PC-9 (cell line): ENCODE measurements at regions not wholly inside any gene's neighbourhood (a gene's known extent, or its start where the extent isn't known, plus 50 kb on each side); places are given as distances from the start of the nearest gene placed in this dataset.
A peak's percentile ranks its signal among the peaks of the same experiment; 100 is the strongest.

Experiments
- BruUV-seq: library from RNA; stranded (reverse); fragments of 400-500 nt; replicated peaks from 2 replicates; lab custom pipeline; 2021; lab: Mats Ljungman, UMichigan
- CTCF ChIA-PET: fragments of 300-600 bp; sonication (Branson Sonifier 250); formaldehyde crosslinking; loops from one replicate; lab custom pipeline; 2022; ENCODE audit warnings: antibody characterized with exemption; lab: Charles Lee
- POLR2A ChIA-PET: fragments of 300-600 bp; sonication (Branson Sonifier 250); formaldehyde crosslinking; loops from one replicate; lab custom pipeline; 2022; ENCODE audit warnings: antibody characterized with exemption; ENCODE audit not compliant: unreplicated experiment; lab: Charles Lee
- DNase-seq, 2 experiments: peaks; one replicate each; pipeline versions ENCODE4 v3.0.0 to v3.0.0-alpha.2; 2015 to 2022; ENCODE audit warnings: mixed read lengths in 1 of 2
- H2AFZ ChIP-seq: fragments of 200-600 bp; sonication (generic); 2 replicates; pipeline ENCODE4 v1.8.1; 2017; ENCODE audit warnings: antibody characterized with exemption
- H3F3A ChIP-seq: fragments of 200-600 bp; sonication (generic); 2 replicates; pipeline ENCODE4 v1.8.1; 2017; ENCODE audit warnings: antibody characterized with exemption, mild to moderate bottlenecking, low read depth; ENCODE audit not compliant: insufficient read depth
- H3K27ac ChIP-seq: fragments of 200-600 bp; sonication (generic); 2 replicates; pipeline ENCODE4 v1.6.1; 2016; ENCODE audit warnings: mixed run types
- H3K27me3 ChIP-seq: fragments of 200-600 bp; sonication (generic); 2 replicates; pipeline ENCODE4 v1.6.1; 2016; ENCODE audit warnings: low read depth, mixed run types; ENCODE audit not compliant: insufficient read depth
- H3K36me3 ChIP-seq: fragments of 200-600 bp; sonication (generic); 2 replicates; pipeline ENCODE4 v1.6.1; 2016; ENCODE audit warnings: low read depth, mixed run types
- H3K4me1 ChIP-seq: fragments of 200-600 bp; sonication (generic); replicated peaks from 2 replicates; pipeline ENCODE4 v1.6.1; 2016; ENCODE audit warnings: mixed run types; ENCODE audit not compliant: insufficient read depth
- H3K4me2 ChIP-seq: fragments of 200-600 bp; sonication (generic); 2 replicates; pipeline ENCODE4 v1.6.1; 2017; ENCODE audit warnings: mixed run types
- H3K4me3 ChIP-seq: fragments of 200-600 bp; sonication (generic); 2 replicates; pipeline ENCODE4 v1.6.1; 2016; ENCODE audit warnings: mixed run types
- H3K79me2 ChIP-seq: fragments of 200-600 bp; sonication (generic); 2 replicates; pipeline ENCODE4 v1.6.1; 2017; ENCODE audit warnings: low read depth, mixed run types
- H3K9me2 ChIP-seq: fragments of 200-600 bp; sonication (generic); 2 replicates; pipeline ENCODE4 v1.8.1; 2017; ENCODE audit warnings: mild to moderate bottlenecking; ENCODE audit not compliant: insufficient read depth
- H3K9me3 ChIP-seq: fragments of 200-600 bp; sonication (generic); 2 replicates; pipeline ENCODE4 v1.8.1; 2016; ENCODE audit warnings: low read depth; ENCODE audit not compliant: insufficient read depth
- H4K20me1 ChIP-seq: fragments of 200-600 bp; sonication (generic); 2 replicates; pipeline ENCODE4 v1.8.1; 2017; ENCODE audit not compliant: insufficient read depth
- EZH2 ChIP-seq: fragments of 200-600 bp; sonication (generic); IDR thresholded peaks from 2 replicates; pipeline ENCODE4 v1.8.0; 2017; ENCODE audit warnings: antibody characterized with exemption, low read depth
- intact Hi-C: fragments of 100-400 bp; cut with micrococcal nuclease; formaldehyde crosslinking; loops from one replicate; pipeline ENCODE4 v1.10.0; 2022; ENCODE audit not compliant: unreplicated experiment
- TF ChIP-seq, protein P1 (sequence below): fragments of 200-600 bp; sonication (generic); conservative IDR thresholded peaks from 2 replicates; pipeline ENCODE4 v1.6.1; 2017; ENCODE audit warnings: mixed run types, antibody characterized with exemption, mild to moderate bottlenecking, moderate library complexity

GRCh38 chr3:180409170-180409569, 192.8 kb upstream of the TTC14 start:
- H3K27ac ChIP-seq: peak overlapping the region; percentile 53
- no peaks in the 10 kb centered on the region for H3F3A ChIP-seq
- H4K20me1 ChIP-seq: no peaks in the 10 kb centered on the region
- intact Hi-C loops: no loop called here
- H3K4me2 ChIP-seq: no peak overlapping the region; the same call in 1 of the 2 replicates
- H3K9me3 ChIP-seq: no peaks in the 10 kb centered on the region; the same call in 1 of the 2 replicates
- H3K4me3 ChIP-seq: no peak overlapping the region
- H3K4me1 ChIP-seq: peaks cover 15% of the 10 kb centered on the region
- H3K36me3 ChIP-seq: no peaks in the 10 kb centered on the region
- BruUV-seq: no TSS peak
- ChIA-PET CTCF (interaction anchor here (0.6 kb wide), 1 partner anchor 212 kb away, joined by 3 read pairs; no protein-coding TSS in a partner anchor), POLR2A (no interaction called here)
- H3K27me3 ChIP-seq: no peaks in the 10 kb centered on the region
- TF ChIP-seq, protein P1, sequence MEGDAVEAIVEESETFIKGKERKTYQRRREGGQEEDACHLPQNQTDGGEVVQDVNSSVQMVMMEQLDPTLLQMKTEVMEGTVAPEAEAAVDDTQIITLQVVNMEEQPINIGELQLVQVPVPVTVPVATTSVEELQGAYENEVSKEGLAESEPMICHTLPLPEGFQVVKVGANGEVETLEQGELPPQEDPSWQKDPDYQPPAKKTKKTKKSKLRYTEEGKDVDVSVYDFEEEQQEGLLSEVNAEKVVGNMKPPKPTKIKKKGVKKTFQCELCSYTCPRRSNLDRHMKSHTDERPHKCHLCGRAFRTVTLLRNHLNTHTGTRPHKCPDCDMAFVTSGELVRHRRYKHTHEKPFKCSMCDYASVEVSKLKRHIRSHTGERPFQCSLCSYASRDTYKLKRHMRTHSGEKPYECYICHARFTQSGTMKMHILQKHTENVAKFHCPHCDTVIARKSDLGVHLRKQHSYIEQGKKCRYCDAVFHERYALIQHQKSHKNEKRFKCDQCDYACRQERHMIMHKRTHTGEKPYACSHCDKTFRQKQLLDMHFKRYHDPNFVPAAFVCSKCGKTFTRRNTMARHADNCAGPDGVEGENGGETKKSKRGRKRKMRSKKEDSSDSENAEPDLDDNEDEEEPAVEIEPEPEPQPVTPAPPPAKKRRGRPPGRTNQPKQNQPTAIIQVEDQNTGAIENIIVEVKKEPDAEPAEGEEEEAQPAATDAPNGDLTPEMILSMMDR: no peak
- no peak for TF ChIP-seq EZH2
- H3K9me2 ChIP-seq: no peaks in the 10 kb centered on the region
- H2AFZ ChIP-seq: no peak overlapping the region
- H3K79me2 ChIP-seq: no peaks in the 10 kb centered on the region
- no peak for DNase-seq

DNA sequence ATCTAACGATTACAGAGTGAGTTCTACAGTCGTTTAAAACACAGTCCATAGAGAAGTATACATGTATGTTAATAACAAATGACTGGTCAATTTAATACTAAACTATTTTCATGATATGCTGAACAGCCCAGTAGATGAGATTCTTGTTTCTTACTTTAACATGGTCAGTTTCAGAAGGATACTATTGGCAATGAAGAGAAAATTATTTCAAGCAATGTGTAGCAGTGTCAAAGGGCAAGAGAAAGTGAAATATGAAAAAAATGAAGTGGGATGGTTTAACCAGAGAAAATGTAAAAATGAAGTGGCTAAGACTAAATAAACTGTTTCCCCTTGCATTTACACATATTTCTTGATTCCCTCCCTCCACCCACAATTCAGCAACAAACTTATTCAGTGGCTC, 192.1 kb upstream of the TTC14 start:
- CTCF ChIA-PET: no interaction called here
- TF ChIP-seq, protein P1: no peak
- no peak for TF ChIP-seq EZH2
- H3K4me2 ChIP-seq: no peak overlapping the region

GRCh38 chr3:180414157-180414556, 187.8 kb upstream of the TTC14 start:
- intact Hi-C loops: loop anchor here (10.0 kb wide), 1 partner anchor 589 kb away; no protein-coding TSS in a partner anchor
- H3K9me2 ChIP-seq: no peaks in the 10 kb centered on the region
- no peak overlapping the region for H2AFZ ChIP-seq
- H3F3A ChIP-seq: no peaks in the 10 kb centered on the region
- POLR2A ChIA-PET: no interaction called here
- H3K4me1 ChIP-seq: peaks cover 15% of the 10 kb centered on the region; the same call in 1 of the 2 replicates
- TF ChIP-seq EZH2: no peak
- TF ChIP-seq, protein P1: no peak
- peaks cover 5% of the 10 kb centered on the region; the same call in 1 of the 2 replicates for H3K9me3 ChIP-seq
- H3K27ac ChIP-seq: no peak overlapping the region
- CTCF ChIA-PET: no interaction called here
- no peaks in the 10 kb centered on the region for H3K79me2 ChIP-seq
- H3K4me2 ChIP-seq: no peak overlapping the region
- BruUV-seq: no TSS peak
- H3K27me3 ChIP-seq: no peaks in the 10 kb centered on the region
- no peak overlapping the region for H3K4me3 ChIP-seq
- no peak for DNase-seq
- H3K36me3 ChIP-seq: no peaks in the 10 kb centered on the region
- no peaks in the 10 kb centered on the region for H4K20me1 ChIP-seq

More for the DNA sequence above, 192.1 kb upstream of the TTC14 start:
- no peaks in the 10 kb centered on the region for H3F3A ChIP-seq
- no peaks in the 10 kb centered on the region for H3K79me2 ChIP-seq
- intact Hi-C loops: loop anchor here (10.0 kb wide), 1 partner anchor 585 kb away; no protein-coding TSS in a partner anchor
- H3K4me3 ChIP-seq: no peak overlapping the region
- no peaks in the 10 kb centered on the region for H3K36me3 ChIP-seq
- H3K9me3 ChIP-seq: no peaks in the 10 kb centered on the region; the same call in 1 of the 2 replicates
- H4K20me1 ChIP-seq: no peaks in the 10 kb centered on the region
- H3K27ac ChIP-seq: no peak overlapping the region
- no TSS peak for BruUV-seq
- H3K4me1 ChIP-seq: peaks cover 15% of the 10 kb centered on the region
- H3K9me2 ChIP-seq: no peaks in the 10 kb centered on the region
- POLR2A ChIA-PET: no interaction called here
- H2AFZ ChIP-seq: no peak overlapping the region
- DNase-seq: no peak
- H3K27me3 ChIP-seq: no peaks in the 10 kb centered on the region
